ENCODE measurements at regions not wholly inside any gene's neighbourhood (a gene's known extent, or its start where the extent isn't known, plus 50 kb on each side); places are given as distances from the start of the nearest gene placed in this dataset.

GRCh38 chr12:131528144-131528543 is 182.7 kb upstream of the SFSWAP start (continued):
- TF ChIP-seq MAFK (IDR thresholded peaks at IDR 0.05; ENCODE audit: low read depth, low read length) (no peak), KDM1A (IDR thresholded peaks at IDR 0.05; ENCODE audit: borderline replicate concordance, low read length) (no peak), KDM4A (IDR thresholded peaks at IDR 0.05; ENCODE audit: low read depth, low read length, severe bottlenecking) (no peak), ATF3 (IDR thresholded peaks at IDR 0.05; ENCODE audit: insufficient read depth, low read depth, low read length) (no peak), TAF7 (optimal IDR thresholded peaks at IDR 0.05; ENCODE audit: borderline replicate concordance, low read depth, low read length) (no peak), NRF1 (IDR thresholded peaks at IDR 0.05; ENCODE audit: low read depth, low read length) (no peak)

All from H1 (cell line).